Loucy (cell line): ENCODE measurements at regions not wholly inside any gene's neighbourhood (a gene's known extent, or its start where the extent isn't known, plus 50 kb on each side); places are given as distances from the start of the nearest gene placed in this dataset.
"Not testable (repeated sequence)": the region's sequence is repeated elsewhere in the genome, so short reads cannot be mapped to it uniquely, and the experiment has no call there.

ENCODE experiments used
- H2AFZ ChIP-seq: fragments of 200-600 bp; sonication (generic); 2 replicates; pipeline ENCODE4 v1.6.0; 2016; ENCODE audit warnings: antibody characterized with exemption, mild to moderate bottlenecking, low read length, moderate library complexity
- H3F3A ChIP-seq: fragments of 200-600 bp; 2 replicates; pipeline ENCODE4 v1.6.0; 2016; ENCODE audit warnings: antibody characterized with exemption, low read depth, mild to moderate bottlenecking
- H3K27me3 ChIP-seq: fragments of 200-600 bp; sonication (generic); 2 replicates; pipeline ENCODE4 v1.6.1; 2014; ENCODE audit warnings: low read length, mild to moderate bottlenecking; ENCODE audit not compliant: insufficient read depth, poor library complexity, severe bottlenecking
- H3K36me3 ChIP-seq: fragments of 200-600 bp; sonication (generic); 2 replicates; pipeline ENCODE4 v1.6.1; 2016; ENCODE audit warnings: low read length; ENCODE audit not compliant: insufficient read depth
- H3K4me1 ChIP-seq: fragments of 200-600 bp; sonication (generic); 2 replicates; pipeline ENCODE4 v1.5.1; 2014; ENCODE audit warnings: low read length, mild to moderate bottlenecking; ENCODE audit not compliant: insufficient read depth, poor library complexity, severe bottlenecking
- H3K4me2 ChIP-seq: fragments of 200-600 bp; sonication (generic); 2 replicates; pipeline ENCODE4 v1.6.0; 2014; ENCODE audit warnings: antibody characterized with exemption, low read length, low read depth, mild to moderate bottlenecking; ENCODE audit not compliant: poor library complexity, severe bottlenecking
- H3K4me3 ChIP-seq: fragments of 200-600 bp; sonication (generic); 2 replicates; pipeline ENCODE4 v1.5.1; 2014; ENCODE audit warnings: low read length, mild to moderate bottlenecking, mixed read lengths; ENCODE audit not compliant: poor library complexity, severe bottlenecking
- H3K79me2 ChIP-seq: fragments of 200-600 bp; sonication (generic); 2 replicates; pipeline ENCODE4 v1.6.1; 2014; ENCODE audit warnings: low read length; ENCODE audit not compliant: insufficient read depth
- H3K9ac ChIP-seq: fragments of 200-600 bp; sonication (generic); 2 replicates; pipeline ENCODE4 v1.6.0; 2014; ENCODE audit warnings: mild to moderate bottlenecking, low read depth, low read length, moderate library complexity; ENCODE audit not compliant: poor library complexity, severe bottlenecking
- H3K9me2 ChIP-seq: fragments of 200-600 bp; sonication (generic); replicated peaks from 2 replicates; pipeline ENCODE4 v1.6.1; 2016; ENCODE audit warnings: low read depth, low read length, mixed read lengths
- H3K9me3 ChIP-seq: fragments of 200-600 bp; sonication (generic); 2 replicates; pipeline ENCODE4 v1.6.1; 2014; ENCODE audit warnings: mild to moderate bottlenecking, antibody characterized with exemption, low read length, low read depth; ENCODE audit not compliant: insufficient read depth
- H4K20me1 ChIP-seq: fragments of 200-600 bp; sonication (generic); 2 replicates; pipeline ENCODE4 v1.6.0; 2014; ENCODE audit warnings: antibody characterized with exemption, low read length, mild to moderate bottlenecking; ENCODE audit not compliant: insufficient read depth, poor library complexity, severe bottlenecking
- EZH2phosphoT487 ChIP-seq: fragments of 200-600 bp; IDR thresholded peaks from 2 replicates; pipeline ENCODE4 v1.6.1; 2018; ENCODE audit warnings: antibody characterized with exemption, mild to moderate bottlenecking, moderate library complexity, borderline replicate concordance
- TF ChIP-seq, protein P1 (sequence below): fragments of 200-600 bp; sonication (generic); conservative IDR thresholded peaks from 2 replicates; pipeline ENCODE4 v1.5.1; 2014; ENCODE audit warnings: mild to moderate bottlenecking, antibody characterized with exemption, low read length

DNA sequence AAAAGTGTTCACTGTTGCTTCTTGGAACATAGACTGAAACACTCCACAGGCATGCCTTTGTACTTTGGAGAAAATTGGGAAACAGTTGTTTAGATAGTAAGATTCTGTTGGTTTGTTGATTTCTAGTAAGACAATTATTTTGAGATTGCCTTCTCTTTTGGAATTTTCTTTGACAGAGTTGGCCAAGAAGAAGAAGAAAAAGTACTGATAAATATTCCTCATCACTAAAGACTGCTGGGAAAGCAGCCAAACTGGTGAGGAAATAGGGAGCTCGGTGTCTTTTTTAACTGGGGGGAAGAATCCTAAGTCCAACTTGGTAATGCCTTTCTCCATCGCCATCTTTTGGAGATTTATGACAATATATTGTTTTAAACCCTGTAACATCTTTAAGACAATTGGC is 370.7 kb downstream of the GPAT3 start:
- no peaks in the 10 kb centered on the region for H3K79me2 ChIP-seq
- H3K4me2 ChIP-seq, result no peak overlapping the region
- H3K9me3 ChIP-seq, result no peaks in the 10 kb centered on the region
- H2AFZ ChIP-seq, result no peak overlapping the region
- no peak for TF ChIP-seq EZH2phosphoT487
- TF ChIP-seq, protein P1, sequence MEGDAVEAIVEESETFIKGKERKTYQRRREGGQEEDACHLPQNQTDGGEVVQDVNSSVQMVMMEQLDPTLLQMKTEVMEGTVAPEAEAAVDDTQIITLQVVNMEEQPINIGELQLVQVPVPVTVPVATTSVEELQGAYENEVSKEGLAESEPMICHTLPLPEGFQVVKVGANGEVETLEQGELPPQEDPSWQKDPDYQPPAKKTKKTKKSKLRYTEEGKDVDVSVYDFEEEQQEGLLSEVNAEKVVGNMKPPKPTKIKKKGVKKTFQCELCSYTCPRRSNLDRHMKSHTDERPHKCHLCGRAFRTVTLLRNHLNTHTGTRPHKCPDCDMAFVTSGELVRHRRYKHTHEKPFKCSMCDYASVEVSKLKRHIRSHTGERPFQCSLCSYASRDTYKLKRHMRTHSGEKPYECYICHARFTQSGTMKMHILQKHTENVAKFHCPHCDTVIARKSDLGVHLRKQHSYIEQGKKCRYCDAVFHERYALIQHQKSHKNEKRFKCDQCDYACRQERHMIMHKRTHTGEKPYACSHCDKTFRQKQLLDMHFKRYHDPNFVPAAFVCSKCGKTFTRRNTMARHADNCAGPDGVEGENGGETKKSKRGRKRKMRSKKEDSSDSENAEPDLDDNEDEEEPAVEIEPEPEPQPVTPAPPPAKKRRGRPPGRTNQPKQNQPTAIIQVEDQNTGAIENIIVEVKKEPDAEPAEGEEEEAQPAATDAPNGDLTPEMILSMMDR, result no peak
- no peaks in the 10 kb centered on the region for H3K27me3 ChIP-seq
- H3K36me3 ChIP-seq, result no peaks in the 10 kb centered on the region
- no peaks in the 10 kb centered on the region for H3F3A ChIP-seq
- no peak overlapping the region for H3K9ac ChIP-seq
- H4K20me1 ChIP-seq, result no peaks in the 10 kb centered on the region
- no peak overlapping the region for H3K4me3 ChIP-seq
- H3K4me1 ChIP-seq, result no peaks in the 10 kb centered on the region
- H3K9me2 ChIP-seq, result no peaks in the 10 kb centered on the region

DNA sequence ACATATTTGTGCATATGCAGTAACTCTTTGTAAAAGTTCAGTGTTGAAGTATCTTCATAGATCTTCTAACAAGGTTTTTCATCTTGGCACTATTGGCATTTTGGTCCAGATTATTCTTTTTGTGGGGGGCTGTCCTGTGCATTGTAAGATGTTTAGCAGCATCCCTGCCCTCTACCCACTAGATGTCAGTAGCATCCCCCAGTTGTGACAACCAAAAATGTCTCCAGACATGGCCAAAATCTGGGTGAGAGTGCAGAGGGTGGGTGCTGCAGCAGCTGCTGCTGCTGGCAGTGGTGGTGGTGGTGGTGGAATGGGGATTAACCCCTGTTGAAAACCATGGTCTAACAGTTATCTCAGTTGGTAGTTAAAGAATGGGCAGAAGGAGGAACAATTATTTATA is 370.0 kb downstream of the GPAT3 start:
- Histone ChIP-seq H3K9me3 (no peaks in the 10 kb centered on the region), H3F3A (no peaks in the 10 kb centered on the region), H4K20me1 (no peaks in the 10 kb centered on the region), H3K79me2 (no peaks in the 10 kb centered on the region), H2AFZ (no peak overlapping the region), H3K27me3 (no peaks in the 10 kb centered on the region), H3K9me2 (no peaks in the 10 kb centered on the region), H3K36me3 (no peaks in the 10 kb centered on the region), H3K4me3 (no peak overlapping the region), H3K4me2 (no peak overlapping the region), H3K9ac (no peak overlapping the region), H3K4me1 (no peaks in the 10 kb centered on the region)
- no peak for TF ChIP-seq EZH2phosphoT487
- TF ChIP-seq, protein P1, result peak; percentile 60

DNA sequence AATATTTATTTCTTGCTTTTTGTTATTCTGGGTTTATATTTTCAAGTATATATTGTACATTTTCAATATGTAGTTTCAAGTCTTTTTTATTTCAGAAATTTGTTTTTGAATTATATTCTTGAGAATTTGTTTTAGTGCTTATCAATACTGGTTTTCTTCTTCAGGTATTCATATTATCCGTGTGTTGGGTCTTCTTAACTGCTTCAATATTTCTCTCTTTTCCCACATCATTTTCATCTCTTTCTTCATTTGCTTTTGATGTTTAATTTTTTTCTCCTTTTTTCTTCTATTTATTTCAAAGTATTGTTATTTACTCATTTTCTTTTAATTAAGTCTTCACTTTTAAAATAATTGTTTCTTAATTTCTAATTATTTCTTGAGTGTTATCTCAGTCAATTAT is 367.8 kb downstream of the GPAT3 start:
- not testable (repeated sequence) for H3K4me2 ChIP-seq, H3K9ac ChIP-seq, H4K20me1 ChIP-seq, H2AFZ ChIP-seq, H3K4me1 ChIP-seq, H3K4me3 ChIP-seq, H3K9me2 ChIP-seq, H3K9me3 ChIP-seq, H3F3A ChIP-seq, H3K27me3 ChIP-seq, H3K36me3 ChIP-seq, H3K79me2 ChIP-seq

DNA sequence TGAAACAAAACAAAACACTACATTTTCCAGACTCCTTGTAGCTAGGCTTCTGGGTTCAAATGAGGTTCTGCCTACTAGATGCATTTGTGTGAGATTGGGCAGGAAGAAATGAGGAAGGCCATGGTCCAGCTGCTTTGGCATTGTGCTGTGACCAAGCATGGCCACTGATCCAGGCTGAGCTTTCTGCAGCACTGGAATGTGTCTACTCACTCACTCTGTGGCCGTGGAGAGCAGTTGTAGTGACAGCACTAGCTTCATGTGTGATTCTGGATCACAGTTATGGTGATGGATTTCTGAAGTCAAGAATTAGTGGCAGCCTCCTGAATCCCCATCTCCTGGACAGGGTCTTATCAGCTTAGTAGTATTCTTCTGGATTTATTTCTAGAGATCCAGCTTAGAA is 358.9 kb downstream of the GPAT3 start:
- no peak overlapping the region for H3K4me2 ChIP-seq
- H2AFZ ChIP-seq, result no peak overlapping the region
- no peaks in the 10 kb centered on the region for H3K9me2 ChIP-seq
- H3K9ac ChIP-seq, result no peak overlapping the region
- H3K27me3 ChIP-seq, result no peaks in the 10 kb centered on the region
- H3K4me1 ChIP-seq, result no peaks in the 10 kb centered on the region
- H4K20me1 ChIP-seq, result no peaks in the 10 kb centered on the region
- H3F3A ChIP-seq, result no peaks in the 10 kb centered on the region
- no peaks in the 10 kb centered on the region for H3K36me3 ChIP-seq
- no peak for TF ChIP-seq EZH2phosphoT487
- TF ChIP-seq, protein P1, result no peak
- H3K9me3 ChIP-seq, result no peaks in the 10 kb centered on the region
- no peaks in the 10 kb centered on the region for H3K79me2 ChIP-seq
- H3K4me3 ChIP-seq, result no peak overlapping the region
